ENCODE measurements at regions not wholly inside any gene's neighbourhood (a gene's known extent, or its start where the extent isn't known, plus 50 kb on each side); places are given as distances from the start of the nearest gene placed in this dataset.
"Not testable (repeated sequence)": the region's sequence is repeated elsewhere in the genome, so short reads cannot be mapped to it uniquely, and the experiment has no call there.

GRCh38 chr1:90274376-90274775, 279.5 kb downstream of the ZNF326 start:
- no peak overlapping the region for H3K27ac ChIP-seq
- in situ Hi-C loops (cut with MboI; ENCODE audit: low pct_unique_long_range_greater_than_20kb in 2 of 9, low sequenced_read_pairs in 9 of 9, unreplicated experiment in 9 of 9): no loop called here
- peak in 3 of 8 experiments; percentile 24 to 41 (median 30) for ATAC-seq (replicated peaks in 6 of 8)
- H3K4me1 ChIP-seq (replicated peaks in 1 of 2): peaks cover 27 to 28% of the 10 kb centered on the region in 2 donors
- no peak overlapping the region for H3K4me3 ChIP-seq
- 5 to 97% (median 70%) methylated on average over 2 to 5 of the region's 5 CpGs; no CpG with 5 or more reads in 1 of the 10 experiments for WGBS, 10 experiments

- H3K4me3 ChIP-seq: no peak overlapping the region
- H3K27ac ChIP-seq: no peak overlapping the region
- peaks cover 27 to 28% of the 10 kb centered on the region in 2 donors for H3K4me1 ChIP-seq (replicated peaks in 1 of 2)
- in situ Hi-C loops (cut with MboI; ENCODE audit: low pct_unique_long_range_greater_than_20kb in 2 of 9, low sequenced_read_pairs in 9 of 9, unreplicated experiment in 9 of 9): no loop called here
- peak in 5 of 8 experiments; percentile 27 to 76 (median 32) for ATAC-seq (replicated peaks in 6 of 8)
These were observed 278.4 kb downstream of the ZNF326 start for GRCh38 chr1:90273241-90273774.

- Histone ChIP-seq H3K4me3 (no peak overlapping the region), H3K27ac (no peak overlapping the region), H3K4me1 (replicated peaks in 1 of 2) (no peaks in the 10 kb centered on the region)
- ATAC-seq (replicated peaks in 6 of 8): peak in 2 of 8 experiments; percentile 53 to 95
- WGBS, 10 experiments: 0 to 100% (median 71%) methylated on average over 1 to 2 of the region's 2 CpGs; no CpG with 5 or more reads in 2 of the 10 experiments
- in situ Hi-C loops (cut with MboI; ENCODE audit: low pct_unique_long_range_greater_than_20kb in 2 of 9, low sequenced_read_pairs in 9 of 9, unreplicated experiment in 9 of 9): no loop called here
These were observed 267.9 kb downstream of the ZNF326 start for GRCh38 chr1:90262791-90263190.

GRCh38 chr1:90262286-90262685, 267.4 kb downstream of the ZNF326 start:
- 36 to 100% (median 82%) methylated on average over 1 of the region's 1 CpG; no CpG with 5 or more reads in 1 of the 10 experiments for WGBS, 10 experiments
- Histone ChIP-seq H3K27ac (no peak overlapping the region), H3K4me3 (no peak overlapping the region), H3K4me1 (replicated peaks in 1 of 2) (no peaks in the 10 kb centered on the region)
- in situ Hi-C loops (cut with MboI; ENCODE audit: low pct_unique_long_range_greater_than_20kb in 2 of 9, low sequenced_read_pairs in 9 of 9, unreplicated experiment in 9 of 9): no loop called here
- no peak for ATAC-seq (replicated peaks in 6 of 8)

- in situ Hi-C loops (cut with MboI; ENCODE audit: low pct_unique_long_range_greater_than_20kb in 2 of 9, low sequenced_read_pairs in 9 of 9, unreplicated experiment in 9 of 9): no loop called here
- no peak overlapping the region for H3K27ac ChIP-seq
- no peak for ATAC-seq (replicated peaks in 6 of 8)
- 8 to 100% (median 91%) methylated on average over 1 to 2 of the region's 2 CpGs for WGBS, 10 experiments
- no peaks in the 10 kb centered on the region for H3K4me1 ChIP-seq (replicated peaks in 1 of 2)
- H3K4me3 ChIP-seq: no peak overlapping the region
These were observed 251.2 kb downstream of the ZNF326 start for GRCh38 chr1:90246069-90246468.

- 26 to 100% (median 91%) methylated on average over 1 to 6 of the region's 6 CpGs; no CpG with 5 or more reads in 1 of the 10 experiments for WGBS, 10 experiments
- no peak for ATAC-seq (replicated peaks in 6 of 8)
- no peak overlapping the region for H3K27ac ChIP-seq
- H3K4me1 ChIP-seq (replicated peaks in 1 of 2): no peaks in the 10 kb centered on the region
- H3K4me3 ChIP-seq: no peak overlapping the region
- in situ Hi-C loops (cut with MboI; ENCODE audit: low pct_unique_long_range_greater_than_20kb in 2 of 9, low sequenced_read_pairs in 9 of 9, unreplicated experiment in 9 of 9): no loop called here
These were observed 241.6 kb downstream of the ZNF326 start for GRCh38 chr1:90236493-90236892.

- Histone ChIP-seq H3K4me3 (no peak overlapping the region), H3K27ac (no peak overlapping the region), H3K4me1 (replicated peaks in 1 of 2) (peaks cover 20 to 25% of the 10 kb centered on the region in 2 donors)
- no peak for ATAC-seq (replicated peaks in 6 of 8)
- in situ Hi-C loops (cut with MboI; ENCODE audit: low pct_unique_long_range_greater_than_20kb in 2 of 9, low sequenced_read_pairs in 9 of 9, unreplicated experiment in 9 of 9): no loop called here
These were observed 228.5 kb downstream of the ZNF326 start for GRCh38 chr1:90223401-90223800.

- H3K4me3 ChIP-seq: no peak overlapping the region
- WGBS, 10 experiments: 18 to 100% (median 83%) methylated on average over 2 to 5 of the region's 5 CpGs
- peak in 2 of 8 experiments; percentile 31 to 49 for ATAC-seq (replicated peaks in 6 of 8)
- H3K27ac ChIP-seq: no peak overlapping the region
- H3K4me1 ChIP-seq (replicated peaks in 1 of 2): peaks cover 20 to 25% of the 10 kb centered on the region in 2 donors
- in situ Hi-C loops (cut with MboI; ENCODE audit: low pct_unique_long_range_greater_than_20kb in 2 of 9, low sequenced_read_pairs in 9 of 9, unreplicated experiment in 9 of 9): no loop called here
These were observed 226.2 kb downstream of the ZNF326 start for GRCh38 chr1:90220941-90221693.

GRCh38 chr1:90220496-90220895, 225.6 kb downstream of the ZNF326 start:
- H3K4me3 ChIP-seq: no peak overlapping the region
- WGBS, 10 experiments: 0 to 89% (median 57%) methylated on average over 1 to 3 of the region's 3 CpGs; no CpG with 5 or more reads in 3 of the 10 experiments
- no peak for ATAC-seq (replicated peaks in 6 of 8)
- H3K4me1 ChIP-seq (replicated peaks in 1 of 2): peaks cover 20 to 25% of the 10 kb centered on the region in 2 donors
- H3K27ac ChIP-seq: no peak overlapping the region
- in situ Hi-C loops (cut with MboI; ENCODE audit: low pct_unique_long_range_greater_than_20kb in 2 of 9, low sequenced_read_pairs in 9 of 9, unreplicated experiment in 9 of 9): no loop called here

- Histone ChIP-seq H3K4me3 (peak overlapping the region; percentile 18 to 41 (median 33)), H3K27ac (peak overlapping the region; percentile 38 to 54), H3K4me1 (replicated peaks in 1 of 2) (peaks cover 20 to 25% of the 10 kb centered on the region in 2 donors)
- 5 to 80% (median 28%) methylated on average over 1 to 21 of the region's 27 CpGs; no CpG with 5 or more reads in 4 of the 10 experiments for WGBS, 10 experiments
- ATAC-seq (replicated peaks in 6 of 8); in situ Hi-C loops (cut with MboI; ENCODE audit: low pct_unique_long_range_greater_than_20kb in 2 of 9, low sequenced_read_pairs in 9 of 9, unreplicated experiment in 9 of 9): not testable (repeated sequence)
These were observed 224.4 kb downstream of the ZNF326 start for GRCh38 chr1:90219166-90219871.

- WGBS, 10 experiments: 34 to 91% (median 67%) methylated on average over 1 to 6 of the region's 6 CpGs; no CpG with 5 or more reads in 1 of the 10 experiments
- in situ Hi-C loops (cut with MboI; ENCODE audit: low pct_unique_long_range_greater_than_20kb in 2 of 9, low sequenced_read_pairs in 9 of 9, unreplicated experiment in 9 of 9): no loop called here
- ATAC-seq (replicated peaks in 6 of 8): peak; percentile 25 to 81 (median 46)
- Histone ChIP-seq H3K27ac (no peak overlapping the region), H3K4me1 (replicated peaks in 1 of 2) (peaks cover 14 to 27% of the 10 kb centered on the region in 2 donors), H3K4me3 (no peak overlapping the region)
These were observed 216.0 kb downstream of the ZNF326 start for GRCh38 chr1:90210633-90211491.

- 10 to 100% (median 75%) methylated on average over 1 to 5 of the region's 5 CpGs; no CpG with 5 or more reads in 1 of the 10 experiments for WGBS, 10 experiments
- no peak for ATAC-seq (replicated peaks in 6 of 8)
- in situ Hi-C loops (cut with MboI; ENCODE audit: low pct_unique_long_range_greater_than_20kb in 2 of 9, low sequenced_read_pairs in 9 of 9, unreplicated experiment in 9 of 9): no loop called here
These were observed 214.0 kb downstream of the ZNF326 start for GRCh38 chr1:90208949-90209348.

More at GRCh38 chr1:90208949-90209348, 214.0 kb downstream of the ZNF326 start:
- peak overlapping the region in 1 of 2 donors; percentile 22 for H3K27ac ChIP-seq
- no peak overlapping the region for H3K4me3 ChIP-seq
- H3K4me1 ChIP-seq (replicated peaks in 1 of 2): peaks cover 14 to 30% of the 10 kb centered on the region in 2 donors

Measured in motor neuron (in vitro differentiated cells).